ENCODE measurements at regions not wholly inside any gene's neighbourhood (a gene's known extent, or its start where the extent isn't known, plus 50 kb on each side); places are given as distances from the start of the nearest gene placed in this dataset.
"Not testable (repeated sequence)": the region's sequence is repeated elsewhere in the genome, so short reads cannot be mapped to it uniquely, and the experiment has no call there.

GRCh38 chr19:29154163-29154562 lies 58.8 kb downstream of the UQCRFS1 start:
- Mint-ChIP-seq H3K9me3 (ENCODE audit: insufficient read depth) (peaks cover 21% of the 10 kb centered on the region), H3K36me3 (ENCODE audit: low read depth) (no peaks in the 10 kb centered on the region), H3K27ac (no peak overlapping the region), H3K27me3 (ENCODE audit: low read depth) (no peaks in the 10 kb centered on the region), H3K4me1 (ENCODE audit: low read depth) (no peaks in the 10 kb centered on the region), H3K4me3 (no peak overlapping the region)
- no peak for ATAC-seq
- ChIA-PET POLR2A (no interaction called here), CTCF (no interaction called here)
- DNase-seq: no peak

GRCh38 chr19:29145756-29146155 lies 67.2 kb downstream of the UQCRFS1 start:
- ATAC-seq (no peak), DNase-seq (no peak)
- POLR2A ChIA-PET: no interaction called here
- no peak overlapping the region for H3K27ac Mint-ChIP-seq
- no peaks in the 10 kb centered on the region for H3K9me3 Mint-ChIP-seq (ENCODE audit: insufficient read depth)
- no peaks in the 10 kb centered on the region for H3K27me3 Mint-ChIP-seq (ENCODE audit: low read depth)
- CTCF ChIA-PET: no interaction called here
- no peak overlapping the region for H3K4me3 Mint-ChIP-seq
- no peaks in the 10 kb centered on the region for H3K36me3 Mint-ChIP-seq (ENCODE audit: low read depth)
- no peaks in the 10 kb centered on the region for H3K4me1 Mint-ChIP-seq (ENCODE audit: low read depth)

GRCh38 chr19:29143183-29143582 lies 69.8 kb downstream of the UQCRFS1 start:
- H3K36me3 Mint-ChIP-seq (ENCODE audit: low read depth): no peaks in the 10 kb centered on the region
- no peak for DNase-seq
- no peaks in the 10 kb centered on the region for H3K27me3 Mint-ChIP-seq (ENCODE audit: low read depth)
- ATAC-seq: no peak
- H3K9me3 Mint-ChIP-seq (ENCODE audit: insufficient read depth): peaks cover 15% of the 10 kb centered on the region
- CTCF ChIA-PET: no interaction called here
- H3K4me1 Mint-ChIP-seq (ENCODE audit: low read depth): no peaks in the 10 kb centered on the region
- no peak overlapping the region for H3K27ac Mint-ChIP-seq
- POLR2A ChIA-PET: no interaction called here
- no peak overlapping the region for H3K4me3 Mint-ChIP-seq

- no peaks in the 10 kb centered on the region for H3K4me1 Mint-ChIP-seq (ENCODE audit: low read depth)
- H3K27ac Mint-ChIP-seq: no peak overlapping the region
- ChIA-PET POLR2A (no interaction called here), CTCF (no interaction called here)
- H3K9me3 Mint-ChIP-seq (ENCODE audit: insufficient read depth): peaks cover 15% of the 10 kb centered on the region
- no peaks in the 10 kb centered on the region for H3K36me3 Mint-ChIP-seq (ENCODE audit: low read depth)
- DNase-seq (no peak), ATAC-seq (no peak)
- no peak overlapping the region for H3K4me3 Mint-ChIP-seq
- no peaks in the 10 kb centered on the region for H3K27me3 Mint-ChIP-seq (ENCODE audit: low read depth)
These were observed 73.7 kb downstream of the UQCRFS1 start for GRCh38 chr19:29139227-29139626.

- H3K4me1 Mint-ChIP-seq (ENCODE audit: low read depth); POLR2A ChIA-PET; H3K27me3 Mint-ChIP-seq (ENCODE audit: low read depth); CTCF ChIA-PET; ATAC-seq; H3K4me3 Mint-ChIP-seq; H3K36me3 Mint-ChIP-seq (ENCODE audit: low read depth); H3K27ac Mint-ChIP-seq; DNase-seq: not testable (repeated sequence)
- H3K9me3 Mint-ChIP-seq (ENCODE audit: insufficient read depth): peaks cover 15% of the 10 kb centered on the region
These were observed 74.7 kb downstream of the UQCRFS1 start for GRCh38 chr19:29138206-29138605.

- H3K4me3 Mint-ChIP-seq: no peak overlapping the region
- H3K4me1 Mint-ChIP-seq (ENCODE audit: low read depth): no peaks in the 10 kb centered on the region
- no peak for ATAC-seq
- no peak overlapping the region for H3K27ac Mint-ChIP-seq
- no peaks in the 10 kb centered on the region for H3K27me3 Mint-ChIP-seq (ENCODE audit: low read depth)
- DNase-seq: no peak
- ChIA-PET CTCF (no interaction called here), POLR2A (no interaction called here)
- H3K36me3 Mint-ChIP-seq (ENCODE audit: low read depth): no peaks in the 10 kb centered on the region
- H3K9me3 Mint-ChIP-seq (ENCODE audit: insufficient read depth): no peaks in the 10 kb centered on the region
These were observed 81.5 kb downstream of the UQCRFS1 start for GRCh38 chr19:29131456-29131855.

GRCh38 chr19:29129148-29129547 lies 83.8 kb downstream of the UQCRFS1 start:
- POLR2A ChIA-PET: no interaction called here
- H3K36me3 Mint-ChIP-seq (ENCODE audit: low read depth): no peaks in the 10 kb centered on the region

GRCh38 chr19:29128203-29128602 lies 84.7 kb downstream of the UQCRFS1 start:
- ChIA-PET POLR2A (no interaction called here), CTCF (no interaction called here)
- Mint-ChIP-seq H3K27me3 (ENCODE audit: low read depth) (no peaks in the 10 kb centered on the region), H3K9me3 (ENCODE audit: insufficient read depth) (no peaks in the 10 kb centered on the region), H3K4me1 (ENCODE audit: low read depth) (no peaks in the 10 kb centered on the region), H3K4me3 (no peak overlapping the region), H3K27ac (no peak overlapping the region), H3K36me3 (ENCODE audit: low read depth) (no peaks in the 10 kb centered on the region)
- no peak for ATAC-seq
- no peak for DNase-seq

More at GRCh38 chr19:29129148-29129547, 83.8 kb downstream of the UQCRFS1 start:
- ATAC-seq (no peak), DNase-seq (no peak)
- no peak overlapping the region for H3K4me3 Mint-ChIP-seq
- H3K4me1 Mint-ChIP-seq (ENCODE audit: low read depth): no peaks in the 10 kb centered on the region
- H3K9me3 Mint-ChIP-seq (ENCODE audit: insufficient read depth): no peaks in the 10 kb centered on the region
- H3K27me3 Mint-ChIP-seq (ENCODE audit: low read depth): no peaks in the 10 kb centered on the region
- no peak overlapping the region for H3K27ac Mint-ChIP-seq
- CTCF ChIA-PET: no interaction called here

- Mint-ChIP-seq H3K36me3 (ENCODE audit: low read depth) (no peaks in the 10 kb centered on the region), H3K9me3 (ENCODE audit: insufficient read depth) (no peaks in the 10 kb centered on the region), H3K4me1 (ENCODE audit: low read depth) (no peaks in the 10 kb centered on the region), H3K27ac (no peak overlapping the region), H3K4me3 (no peak overlapping the region), H3K27me3 (ENCODE audit: low read depth) (no peaks in the 10 kb centered on the region)
- CTCF ChIA-PET: no interaction called here
- ATAC-seq (no peak), DNase-seq (no peak)
- POLR2A ChIA-PET: no interaction called here
These were observed 90.8 kb downstream of the UQCRFS1 start for GRCh38 chr19:29122185-29122584.

- ChIA-PET POLR2A (no interaction called here), CTCF (no interaction called here)
- no peak overlapping the region for H3K4me3 Mint-ChIP-seq
- H3K4me1 Mint-ChIP-seq (ENCODE audit: low read depth): no peaks in the 10 kb centered on the region
- no peaks in the 10 kb centered on the region for H3K36me3 Mint-ChIP-seq (ENCODE audit: low read depth)
- H3K9me3 Mint-ChIP-seq (ENCODE audit: insufficient read depth): no peaks in the 10 kb centered on the region
- ATAC-seq (no peak), DNase-seq (no peak)
- H3K27ac Mint-ChIP-seq: no peak overlapping the region
- no peaks in the 10 kb centered on the region for H3K27me3 Mint-ChIP-seq (ENCODE audit: low read depth)
These were observed 91.3 kb downstream of the UQCRFS1 start for GRCh38 chr19:29121684-29122083.

GRCh38 chr19:29120466-29120865 lies 92.5 kb downstream of the UQCRFS1 start:
- ChIA-PET POLR2A (no interaction called here), CTCF (no interaction called here)
- H3K27me3 Mint-ChIP-seq (ENCODE audit: low read depth): no peaks in the 10 kb centered on the region
- H3K27ac Mint-ChIP-seq: no peak overlapping the region
- DNase-seq (no peak), ATAC-seq (no peak)
- H3K4me1 Mint-ChIP-seq (ENCODE audit: low read depth): no peaks in the 10 kb centered on the region
- H3K36me3 Mint-ChIP-seq (ENCODE audit: low read depth): no peaks in the 10 kb centered on the region
- no peak overlapping the region for H3K4me3 Mint-ChIP-seq
- no peaks in the 10 kb centered on the region for H3K9me3 Mint-ChIP-seq (ENCODE audit: insufficient read depth)

- no peak for ATAC-seq
- ChIA-PET CTCF (no interaction called here), POLR2A (no interaction called here)
These were observed 93.4 kb downstream of the UQCRFS1 start for GRCh38 chr19:29119590-29119989.

GRCh38 chr19:29118389-29118788 lies 94.6 kb downstream of the UQCRFS1 start:
- POLR2A ChIA-PET: no interaction called here
- Mint-ChIP-seq H3K27me3 (ENCODE audit: low read depth) (no peaks in the 10 kb centered on the region), H3K4me3 (no peak overlapping the region), H3K4me1 (ENCODE audit: low read depth) (no peaks in the 10 kb centered on the region), H3K36me3 (ENCODE audit: low read depth) (no peaks in the 10 kb centered on the region), H3K9me3 (ENCODE audit: insufficient read depth) (no peaks in the 10 kb centered on the region), H3K27ac (no peak overlapping the region)
- ATAC-seq (no peak), DNase-seq (no peak)
- CTCF ChIA-PET: no interaction called here

More at GRCh38 chr19:29119590-29119989, 93.4 kb downstream of the UQCRFS1 start:
- no peak for DNase-seq
- Mint-ChIP-seq H3K4me1 (ENCODE audit: low read depth) (no peaks in the 10 kb centered on the region), H3K27ac (no peak overlapping the region), H3K36me3 (ENCODE audit: low read depth) (no peaks in the 10 kb centered on the region), H3K27me3 (ENCODE audit: low read depth) (no peaks in the 10 kb centered on the region), H3K4me3 (no peak overlapping the region), H3K9me3 (ENCODE audit: insufficient read depth) (no peaks in the 10 kb centered on the region)

All from activated CD8-positive, alpha-beta T cell treated with anti-CD3 and anti-CD28 coated beads, Interleukin-2, amount 10 ng/mL, durations not matched to agents 7 days and 5 days (primary cell).